GM19395 (cell line): ENCODE measurements at regions not wholly inside any gene's neighbourhood (a gene's known extent, or its start where the extent isn't known, plus 50 kb on each side); places are given as distances from the start of the nearest gene placed in this dataset.
"Not testable (repeated sequence)": the region's sequence is repeated elsewhere in the genome, so short reads cannot be mapped to it uniquely, and the experiment has no call there.

Experiments used
- ATAC-seq: cut with Tn5 transposase; IDR thresholded peaks from one replicate; pipeline ENCODE4 v1.9.1; 2021; ENCODE audit warnings: mild to moderate bottlenecking, moderate library complexity; ENCODE audit not compliant: unreplicated experiment

DNA sequence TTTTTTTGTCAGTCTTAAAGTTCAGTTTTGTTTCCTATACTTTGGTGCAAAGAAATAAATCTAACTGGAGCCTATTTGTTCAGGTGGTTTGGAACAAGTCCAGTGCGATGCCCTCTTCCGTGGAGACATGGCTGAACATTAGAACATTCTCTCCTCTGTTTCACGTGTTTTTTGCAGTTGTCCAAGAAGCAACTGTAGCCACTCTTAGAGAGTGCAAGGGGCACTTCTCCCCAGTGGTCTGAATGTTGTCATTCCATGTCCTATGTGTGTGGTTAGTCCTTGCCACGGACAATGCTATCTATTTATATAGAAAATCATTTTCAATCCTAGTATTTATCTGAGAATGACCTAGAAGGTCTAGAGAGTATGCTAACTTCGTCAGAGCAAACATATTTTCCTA lies 1232.5 kb upstream of the SEL1L start:
- ATAC-seq, result no peak

DNA sequence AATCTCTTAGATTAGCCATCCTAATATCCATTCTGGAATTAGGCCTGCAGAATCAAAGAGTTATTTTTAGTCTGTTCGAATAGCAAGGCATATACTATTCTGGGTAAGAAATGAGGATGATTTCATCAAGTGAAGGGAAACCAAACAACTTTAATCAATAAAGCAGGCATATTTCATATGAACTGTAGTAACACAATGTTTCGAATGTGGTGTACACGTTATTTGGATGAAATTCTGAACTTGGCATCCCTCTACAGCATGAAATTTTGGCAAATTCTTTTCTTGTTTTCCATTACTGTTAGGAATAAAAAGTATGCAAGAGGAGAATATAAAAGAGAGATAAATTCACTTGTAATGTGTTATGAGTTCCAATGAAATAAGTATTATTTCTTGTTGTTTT lies 1233.3 kb upstream of the SEL1L start:
- ATAC-seq, result no peak

DNA sequence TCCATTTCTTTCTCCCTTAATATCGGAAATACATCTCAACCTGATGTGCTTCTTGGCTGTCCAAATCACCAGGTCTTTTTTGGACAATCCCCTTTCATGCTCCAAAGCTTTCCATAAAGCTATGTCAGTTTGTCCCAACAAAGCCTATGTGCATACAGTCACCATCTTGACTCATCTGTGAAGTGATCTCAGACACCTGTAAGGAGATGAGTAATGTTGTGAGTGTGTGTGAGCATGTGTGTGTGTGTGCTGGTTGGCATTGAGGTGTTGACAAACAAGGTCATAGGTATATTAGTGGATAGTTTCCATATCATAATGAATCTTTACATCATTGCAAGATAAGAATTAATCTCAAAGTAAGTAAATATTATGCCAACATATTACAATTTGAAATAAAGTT lies 1243.3 kb upstream of the SEL1L start:
- no peak for ATAC-seq

DNA sequence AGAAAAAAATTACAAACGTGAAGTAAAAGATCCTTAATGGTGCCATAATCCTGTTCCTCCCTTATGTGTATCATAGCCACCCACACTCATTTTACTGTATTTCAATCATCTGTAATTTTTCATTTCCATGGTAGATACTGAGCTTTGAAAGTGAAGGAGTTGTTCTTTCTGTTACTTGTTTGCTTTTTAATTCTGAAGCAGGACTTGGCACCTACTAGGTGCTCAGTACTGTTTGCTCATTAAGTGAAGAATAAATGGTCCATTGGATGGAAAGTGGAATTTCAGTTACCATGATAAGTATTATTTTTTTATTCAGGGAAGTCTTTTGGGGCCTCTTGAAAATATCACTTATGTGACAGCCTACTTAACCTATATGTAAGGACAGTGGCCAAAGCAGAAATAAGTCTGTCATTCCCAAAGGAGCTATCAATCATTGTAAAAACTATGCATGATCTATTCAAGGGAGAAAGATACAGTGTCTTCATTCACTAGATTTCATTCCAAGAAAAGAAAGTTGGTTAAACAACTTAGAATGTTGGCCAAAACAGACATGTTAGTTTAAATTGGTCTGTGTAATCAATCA lies 1244.4 kb upstream of the SEL1L start:
- ATAC-seq, result no peak

DNA sequence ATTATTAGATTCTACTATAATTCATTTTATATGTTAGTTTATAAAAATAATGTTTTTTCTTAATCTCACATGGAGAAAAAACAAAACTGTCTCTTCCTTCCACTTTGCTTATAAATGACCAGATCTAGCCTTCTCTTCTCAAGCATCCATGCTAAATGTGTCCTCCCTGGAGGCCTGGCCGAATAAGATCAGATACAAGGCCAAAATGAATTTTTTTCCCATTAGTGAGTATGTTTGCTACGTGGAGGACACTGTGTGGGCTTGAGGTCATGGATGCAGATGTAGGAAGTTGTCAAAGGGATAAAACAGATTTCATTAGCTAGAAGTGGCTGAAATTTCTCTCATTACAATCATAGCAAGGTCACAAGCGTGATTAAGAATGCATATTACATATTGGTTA lies 1244.9 kb upstream of the SEL1L start:
- no peak for ATAC-seq

DNA sequence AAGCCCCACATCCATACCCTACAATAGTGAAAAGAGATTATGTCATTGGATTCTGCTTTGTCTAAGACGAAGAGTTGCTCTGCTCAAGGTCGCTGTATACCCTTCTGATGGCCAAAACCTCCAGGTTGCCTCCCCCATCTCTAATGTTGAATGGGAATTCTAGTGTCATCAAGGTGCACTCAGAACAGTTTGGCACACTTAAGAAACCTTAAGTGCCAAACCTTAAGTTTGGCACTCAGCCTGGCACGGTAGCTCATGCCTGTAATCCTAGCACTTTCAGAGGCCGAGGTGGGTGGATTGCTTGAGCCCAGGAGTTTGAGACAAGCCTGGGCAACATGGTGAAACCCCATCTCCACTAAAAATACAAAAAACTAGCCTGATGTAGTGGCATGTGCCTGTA lies 1245.6 kb upstream of the SEL1L start:
- no peak for ATAC-seq

DNA sequence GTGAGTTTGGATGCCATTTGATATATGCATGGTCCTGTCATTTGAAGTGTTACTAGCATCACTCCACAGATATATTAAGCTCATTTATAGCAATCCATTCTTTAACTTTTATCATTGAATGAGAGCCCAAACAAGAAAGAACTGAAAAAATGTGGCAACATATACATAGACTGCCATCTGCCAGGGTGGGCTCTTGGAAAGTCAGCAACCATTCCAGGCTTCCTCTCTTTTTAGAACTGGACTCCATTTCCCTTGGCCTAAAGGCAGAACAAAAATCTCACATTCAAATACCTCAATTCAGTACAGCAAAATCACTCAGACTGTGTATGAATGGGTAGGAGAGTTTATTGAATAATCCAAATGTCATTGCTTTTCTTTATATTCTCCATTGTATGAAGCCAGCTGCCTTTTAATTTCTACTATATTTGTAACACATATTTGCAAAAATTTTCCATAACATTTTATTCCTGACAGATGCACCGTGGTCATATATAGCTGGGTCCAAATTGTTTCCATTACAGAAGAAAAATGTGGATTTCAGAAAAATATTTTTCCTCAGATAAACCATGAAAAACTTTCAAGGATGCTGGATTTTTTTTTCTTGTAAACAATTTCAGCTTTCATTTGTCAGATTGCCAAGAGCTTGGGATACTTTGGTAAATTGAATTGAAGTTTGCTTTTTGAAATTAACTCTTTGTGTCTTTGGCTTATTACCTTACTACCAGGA lies 1252.3 kb upstream of the SEL1L start:
- no peak for ATAC-seq

DNA sequence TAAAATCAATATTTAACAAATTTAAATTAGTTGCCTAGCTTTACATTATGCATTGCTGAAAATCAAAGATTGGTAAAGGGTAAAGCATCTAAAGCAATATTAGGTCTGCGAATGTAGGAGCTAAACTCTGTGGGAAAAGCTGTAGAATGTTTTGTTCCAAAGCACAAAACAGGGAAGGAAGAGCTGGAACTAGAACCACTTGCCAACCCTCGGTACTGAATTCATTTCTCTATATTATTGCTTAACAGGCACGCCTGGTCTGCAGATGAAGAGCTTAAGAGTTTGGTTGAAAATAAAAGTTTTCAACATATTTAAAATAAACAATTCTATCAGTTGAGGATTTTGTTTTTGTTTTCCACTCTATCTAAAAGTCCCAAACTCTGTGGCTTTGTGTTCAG lies 1252.8 kb upstream of the SEL1L start:
- ATAC-seq, result no peak

DNA sequence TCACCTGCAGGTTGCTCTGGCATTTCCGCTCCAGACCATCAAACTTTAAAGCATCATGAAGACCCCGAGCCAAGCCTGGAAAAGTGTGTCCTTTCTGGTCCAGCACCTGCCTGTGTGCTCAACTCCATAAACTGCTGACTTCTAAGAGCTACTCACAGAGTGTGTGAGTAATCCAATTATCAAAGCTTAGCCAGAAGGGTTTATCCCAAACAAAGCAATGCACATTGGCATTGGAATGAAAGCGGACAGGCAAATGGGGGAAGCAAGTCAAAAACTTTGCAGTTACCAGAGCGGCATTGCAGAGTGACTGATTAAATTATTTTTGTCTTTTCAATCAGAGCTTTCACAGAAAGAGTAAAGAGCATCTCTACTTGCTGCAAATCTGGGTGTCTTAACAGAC lies 1262.4 kb upstream of the SEL1L start:
- ATAC-seq, result no peak

DNA sequence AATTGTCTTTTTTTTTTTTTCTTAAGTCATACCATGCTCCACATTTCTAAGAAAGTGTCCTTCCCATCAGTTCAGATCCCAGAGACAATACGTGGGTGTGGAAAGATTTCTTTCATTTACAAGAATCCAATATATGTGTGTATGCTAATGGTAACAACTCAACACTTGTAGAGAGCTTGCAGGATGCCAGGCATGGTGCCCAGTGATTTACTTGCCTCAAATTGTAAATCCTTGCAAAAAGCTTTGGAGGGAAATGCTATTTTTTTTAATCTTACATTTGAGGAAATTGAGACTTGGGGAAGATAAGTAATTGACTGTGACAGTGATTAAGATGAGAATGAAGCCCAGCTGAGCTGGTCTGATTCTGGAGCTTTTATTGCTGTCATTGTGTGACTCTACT lies 1264.6 kb upstream of the SEL1L start:
- ATAC-seq, result no peak

DNA sequence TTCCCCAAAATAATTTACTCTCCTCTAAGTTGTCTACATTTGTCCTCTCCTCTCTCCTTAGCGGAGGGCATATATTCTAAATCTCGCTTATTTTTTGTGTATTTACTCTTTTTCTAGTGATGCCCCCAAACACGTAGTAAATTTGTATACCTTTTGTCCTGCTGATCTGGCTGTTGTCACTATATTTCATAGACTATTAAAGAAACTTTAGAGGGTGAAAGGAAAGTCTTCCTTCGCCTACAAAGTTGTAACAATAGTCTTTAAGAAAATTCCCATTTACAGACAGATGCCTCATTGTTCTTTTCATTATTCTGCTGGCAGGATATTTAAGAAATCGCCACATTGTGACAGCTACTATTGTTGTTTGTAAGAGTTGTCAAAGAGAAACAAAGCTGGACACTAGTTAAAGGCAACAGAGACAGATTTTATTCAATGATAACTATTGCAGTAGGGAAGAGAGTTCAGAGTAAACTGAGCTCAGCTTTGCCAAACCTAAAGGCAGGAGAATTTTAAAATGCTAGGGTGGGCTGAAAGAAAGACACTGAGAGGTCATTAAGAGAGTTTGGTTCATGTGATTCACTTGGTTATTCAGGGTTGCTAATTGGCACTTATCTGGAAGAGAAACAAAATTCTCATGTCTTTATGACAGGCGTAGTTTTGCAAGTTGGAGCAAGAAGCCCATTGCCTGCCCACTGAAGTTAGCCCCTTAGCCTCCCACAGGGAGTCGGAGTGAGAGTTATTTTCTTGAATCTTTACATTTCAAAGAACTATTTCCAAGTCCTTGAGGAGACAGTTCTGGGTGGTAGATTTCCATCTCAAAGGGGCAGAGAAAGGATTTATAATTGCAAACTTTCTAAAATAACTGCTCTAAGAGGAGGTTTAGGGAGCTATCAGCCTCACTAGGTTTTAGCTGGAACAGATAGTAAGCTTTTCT lies 1272.5 kb upstream of the SEL1L start:
- ATAC-seq, result no peak

DNA sequence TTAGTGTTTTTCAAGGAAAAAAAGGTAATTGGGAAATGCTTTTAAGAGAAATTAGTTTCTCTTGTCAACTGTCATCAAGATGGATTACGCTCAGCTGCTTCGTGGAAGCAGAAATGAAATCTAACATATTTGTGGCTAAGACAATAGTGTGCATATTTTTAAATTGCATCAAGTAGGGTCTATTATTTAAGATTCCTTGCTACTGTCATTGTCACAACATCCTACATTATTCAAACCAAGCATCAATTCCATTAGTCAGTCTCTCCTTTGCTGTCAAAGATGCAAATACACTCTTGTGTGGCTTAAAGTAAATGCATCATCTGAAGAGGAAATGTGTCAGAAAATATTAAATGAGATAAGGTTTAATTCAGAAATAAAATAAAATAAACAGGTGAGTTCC lies 1277.6 kb upstream of the SEL1L start:
- no peak for ATAC-seq

DNA sequence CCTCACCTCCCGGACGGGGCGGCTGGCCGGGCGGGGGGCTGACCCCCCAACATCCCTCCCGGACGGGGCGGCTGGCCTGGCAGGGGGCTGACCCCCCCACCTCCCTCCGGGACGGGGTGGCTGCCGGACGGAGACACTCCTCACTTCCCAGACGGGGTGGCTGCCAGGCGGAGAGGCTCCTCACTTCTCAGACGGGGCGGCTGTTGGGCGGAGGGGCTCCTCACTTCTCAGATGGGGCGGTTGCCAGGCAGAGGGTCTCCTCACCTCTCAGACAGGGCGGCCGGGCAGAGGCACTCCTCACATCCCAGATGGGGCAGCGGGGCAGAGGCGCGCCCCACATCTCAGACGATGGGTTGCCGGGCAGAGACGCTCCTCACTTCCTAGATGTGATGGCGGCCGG lies 1280.7 kb upstream of the SEL1L start:
- not testable (repeated sequence) for ATAC-seq

DNA sequence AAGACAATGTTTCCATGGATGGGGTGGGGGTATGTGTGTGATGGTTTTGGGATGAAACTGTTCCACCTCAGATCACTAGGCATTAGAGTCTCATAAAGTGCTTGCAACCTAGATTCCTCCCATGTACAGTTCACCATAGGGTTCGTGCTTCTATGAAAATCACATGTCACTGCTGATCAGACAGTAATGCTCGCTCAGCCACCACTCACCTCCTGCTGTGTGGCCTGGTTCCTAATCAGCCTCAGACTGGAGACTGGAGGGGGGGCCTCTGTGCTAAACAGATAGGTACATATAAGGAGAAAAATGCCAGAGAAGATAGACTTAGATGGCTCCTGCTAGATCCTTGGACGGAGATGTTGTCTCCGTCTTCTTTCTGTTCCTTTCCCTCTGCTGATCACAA lies 1296.9 kb upstream of the SEL1L start:
- ATAC-seq, result no peak

DNA sequence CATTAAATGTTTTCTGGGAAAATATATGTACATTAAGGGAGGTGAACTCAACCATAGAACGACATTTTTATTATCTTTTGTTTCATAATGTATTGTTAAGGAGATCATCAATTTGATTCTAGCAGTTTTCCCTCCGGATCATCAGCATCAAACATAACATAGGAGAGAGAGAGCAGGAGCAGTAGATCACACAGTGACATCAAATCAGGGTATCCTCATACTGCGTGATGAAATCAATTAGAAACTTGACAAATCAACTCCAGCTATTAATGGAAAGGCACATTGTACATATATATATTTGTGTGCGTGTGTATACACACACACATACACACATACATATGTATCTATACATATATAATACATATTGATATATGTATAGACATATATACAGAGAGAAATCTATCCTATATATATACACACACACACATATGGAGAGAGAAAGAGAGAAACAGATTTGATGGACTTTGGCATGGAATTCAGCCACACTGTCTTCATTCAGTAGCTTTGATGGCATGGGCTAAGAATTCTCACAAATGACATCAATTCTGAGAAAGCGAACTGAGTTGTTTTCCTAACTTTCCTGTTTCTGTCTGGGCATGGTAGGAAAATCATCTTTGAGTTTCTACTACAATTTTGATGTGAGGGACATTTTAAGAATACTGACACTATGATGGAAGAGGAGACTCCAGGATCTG lies 1302.8 kb upstream of the SEL1L start:
- no peak for ATAC-seq

DNA sequence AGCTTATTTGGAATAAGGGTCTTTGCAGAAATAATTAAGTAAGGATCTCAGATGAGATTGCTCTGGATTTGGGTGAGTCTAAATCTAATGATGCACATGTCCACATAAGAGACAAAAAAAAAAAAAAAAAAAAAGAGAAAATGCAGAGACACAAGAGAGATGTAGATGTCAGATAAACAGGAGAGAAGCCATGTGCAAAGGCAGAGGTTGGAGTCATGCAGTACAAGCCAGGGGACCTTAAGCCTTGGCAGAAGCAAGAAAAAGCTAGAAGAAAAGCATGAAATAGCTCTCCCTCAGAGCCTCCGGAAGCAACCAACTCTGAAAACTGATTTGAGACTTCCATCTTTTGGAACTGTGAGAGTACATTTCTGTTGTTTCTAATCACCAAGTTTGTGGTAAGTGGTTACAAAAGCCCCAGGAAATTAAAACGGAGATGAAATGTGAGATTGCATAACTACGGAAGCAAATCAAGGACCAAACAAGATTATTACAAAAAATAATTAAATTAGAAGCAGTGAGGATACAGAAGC lies 1304.0 kb upstream of the SEL1L start:
- no peak for ATAC-seq

DNA sequence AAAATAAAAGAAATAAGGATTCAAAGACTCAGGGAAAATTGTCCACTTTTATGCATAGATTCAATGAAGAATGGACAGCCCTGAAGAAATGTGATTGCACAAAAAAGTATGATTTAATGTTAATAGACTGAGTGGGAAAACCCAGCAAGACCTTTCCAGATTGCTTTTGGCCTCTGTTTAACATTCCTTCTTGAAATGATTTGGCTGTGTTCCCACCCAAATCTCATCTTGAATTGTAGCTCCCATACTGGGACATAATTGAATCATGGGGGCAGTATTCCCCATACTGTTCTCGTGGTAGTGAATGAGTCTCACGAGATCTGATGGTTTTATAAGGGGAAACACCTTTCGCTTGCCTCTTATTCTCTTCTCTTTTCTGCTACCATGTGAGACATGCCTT lies 1316.9 kb upstream of the SEL1L start:
- ATAC-seq, result no peak

DNA sequence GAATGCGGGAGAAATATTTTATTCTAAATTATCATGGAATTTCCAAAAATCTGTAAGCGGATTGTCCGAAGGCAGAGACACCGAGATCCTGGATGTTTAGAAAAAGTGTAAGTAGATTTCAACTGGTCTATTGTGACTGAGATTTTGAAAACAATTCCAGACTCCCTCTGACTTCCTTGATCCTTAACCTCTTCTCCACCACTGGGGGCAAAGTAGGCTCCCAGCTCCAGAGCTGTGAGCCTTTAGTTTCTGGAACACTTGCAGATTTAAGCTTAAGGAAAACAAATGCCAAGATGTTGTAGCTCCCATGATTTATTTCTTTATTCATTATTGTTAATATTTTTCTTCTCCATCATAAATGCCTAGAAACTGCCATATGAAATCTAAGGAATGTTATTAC lies 1320.5 kb upstream of the SEL1L start:
- ATAC-seq, result no peak

DNA sequence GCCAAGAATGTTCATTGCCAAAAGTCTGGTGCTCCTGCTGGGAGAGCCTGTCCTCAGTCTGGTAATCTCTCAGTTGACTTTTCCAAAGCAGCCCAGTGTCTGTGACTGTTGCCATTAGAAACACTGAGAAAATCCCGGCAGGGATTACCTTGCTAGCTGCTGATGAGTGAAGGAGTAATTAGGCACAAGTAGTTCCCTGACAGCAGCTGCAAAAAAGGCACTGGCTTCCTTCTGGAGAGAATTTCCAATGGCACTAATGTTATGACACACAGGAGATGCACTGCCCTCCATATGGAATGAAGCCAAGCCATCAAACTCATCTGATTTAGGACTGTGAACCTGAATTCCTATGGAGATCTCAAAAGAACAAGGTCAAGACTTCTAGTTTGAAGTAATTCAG lies 1321.2 kb upstream of the SEL1L start:
- no peak for ATAC-seq

DNA sequence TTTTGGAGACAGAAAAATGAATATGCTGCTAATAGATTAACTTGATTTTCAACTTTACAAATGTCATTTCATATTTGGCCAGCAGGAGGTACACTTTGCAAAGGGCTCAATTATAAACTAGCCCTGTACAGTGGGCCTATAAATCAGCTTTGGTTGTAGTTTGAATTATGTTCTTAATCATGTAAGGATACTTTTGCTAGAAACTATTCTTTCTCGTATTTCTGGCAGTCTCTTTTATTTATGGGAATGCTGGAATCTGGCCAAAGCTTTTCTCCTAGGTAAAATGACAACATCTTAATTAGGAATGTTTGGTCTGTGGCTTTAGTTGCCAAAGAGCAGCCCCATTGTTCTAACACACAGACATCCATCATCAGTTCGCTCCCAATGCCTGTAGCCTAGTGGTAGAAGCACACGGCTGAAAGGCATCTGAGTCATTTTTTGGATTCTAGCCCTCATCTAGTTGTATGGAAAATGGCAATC lies 1322.3 kb upstream of the SEL1L start:
- no peak for ATAC-seq

DNA sequence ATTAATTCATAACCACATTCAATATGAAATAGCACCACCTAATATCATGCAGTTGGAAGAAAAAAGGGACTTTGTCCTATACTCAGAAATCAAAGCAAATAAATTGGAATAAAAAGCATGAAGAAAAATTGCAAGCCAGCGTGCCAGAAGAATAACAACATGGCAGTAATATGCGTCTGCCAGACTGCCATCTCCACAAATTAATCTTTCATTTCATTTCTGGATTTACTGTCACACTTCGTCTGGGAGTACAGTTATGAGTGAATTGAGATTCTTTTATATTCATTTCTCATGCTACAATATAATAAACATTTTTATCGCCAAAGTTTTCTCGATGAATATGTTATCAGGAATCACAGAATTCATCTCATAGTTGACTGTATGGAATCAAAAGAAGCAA lies 1327.7 kb upstream of the SEL1L start:
- no peak for ATAC-seq
